ENCODE measurements at regions not wholly inside any gene's neighbourhood (a gene's known extent, or its start where the extent isn't known, plus 50 kb on each side); places are given as distances from the start of the nearest gene placed in this dataset.

GRCh38 chr4:35963974-35964515 is 280.3 kb downstream of the ARAP2 start:
- no peak overlapping the region for H2AFZ ChIP-seq (ENCODE audit: low read length)
- H3K79me2 ChIP-seq (ENCODE audit: insufficient read depth, low read depth, low read length) = no peaks in the 10 kb centered on the region
- no TSS peak for BruUV-seq (replicated peaks)
- H3K4me1 ChIP-seq (ENCODE audit: insufficient read depth, low read length, poor library complexity, severe bottlenecking) = no peaks in the 10 kb centered on the region
- H3K9me3 ChIP-seq (ENCODE audit: low read length) = no peaks in the 10 kb centered on the region
- no peaks in the 10 kb centered on the region for H3K36me3 ChIP-seq (ENCODE audit: insufficient read depth, low read length)
- no peaks in the 10 kb centered on the region for H3K9me2 ChIP-seq (ENCODE audit: insufficient read depth, low read length)
- no peaks in the 10 kb centered on the region for H4K20me1 ChIP-seq (ENCODE audit: insufficient read depth, low read length)
- DNase-seq (ENCODE audit: low spot score) = no peak
- H3K27ac ChIP-seq (ENCODE audit: low read depth, low read length, poor library complexity, severe bottlenecking) = no peak overlapping the region
- intact Hi-C loops (cut with micrococcal nuclease; ENCODE audit: unreplicated experiment) = no loop called here
- TF ChIP-seq CTCF (conservative IDR thresholded peaks at IDR 0.05; ENCODE audit: low read length) (no peak), EZH2phosphoT487 (IDR thresholded peaks at IDR 0.05; ENCODE audit: borderline replicate concordance, low read depth, low read length) (no peak)
- CTCF ChIA-PET (ENCODE audit: unreplicated experiment) = no interaction called here
- POLR2A ChIA-PET = interaction anchor here (1.3 kb wide), 1 partner anchor 11 kb away, joined by 3 read pairs; no protein-coding TSS in a partner anchor
- H3K4me3 ChIP-seq (ENCODE audit: low read depth, low read length, poor library complexity, severe bottlenecking) = no peak overlapping the region
- no peak overlapping the region for H3K4me2 ChIP-seq (ENCODE audit: low read length)

GRCh38 chr4:35965300-35965699 is 279.0 kb downstream of the ARAP2 start:
- POLR2A ChIA-PET = interaction anchor here (0.6 kb wide), 1 partner anchor 410 kb away, joined by 4 read pairs; no protein-coding TSS in a partner anchor
- intact Hi-C loops (cut with micrococcal nuclease; ENCODE audit: unreplicated experiment) = no loop called here
- H3K36me3 ChIP-seq (ENCODE audit: insufficient read depth, low read length) = no peaks in the 10 kb centered on the region
- H3K9me3 ChIP-seq (ENCODE audit: low read length) = no peaks in the 10 kb centered on the region
- H3K4me3 ChIP-seq (ENCODE audit: low read depth, low read length, poor library complexity, severe bottlenecking) = no peak overlapping the region
- DNase-seq (ENCODE audit: low spot score) = no peak
- CTCF ChIA-PET (ENCODE audit: unreplicated experiment) = no interaction called here
- no peak for TF ChIP-seq CTCF (conservative IDR thresholded peaks at IDR 0.05; ENCODE audit: low read length)
- TF ChIP-seq EZH2phosphoT487 (IDR thresholded peaks at IDR 0.05; ENCODE audit: borderline replicate concordance, low read depth, low read length) = no peak
- BruUV-seq (replicated peaks) = no TSS peak
- H2AFZ ChIP-seq (ENCODE audit: low read length) = no peak overlapping the region
- H4K20me1 ChIP-seq (ENCODE audit: insufficient read depth, low read length) = no peaks in the 10 kb centered on the region
- no peak overlapping the region for H3K27ac ChIP-seq (ENCODE audit: low read depth, low read length, poor library complexity, severe bottlenecking)
- H3K4me2 ChIP-seq (ENCODE audit: low read length) = no peak overlapping the region
- no peaks in the 10 kb centered on the region for H3K4me1 ChIP-seq (ENCODE audit: insufficient read depth, low read length, poor library complexity, severe bottlenecking)
- H3K9me2 ChIP-seq (ENCODE audit: insufficient read depth, low read length) = no peaks in the 10 kb centered on the region
- H3K79me2 ChIP-seq (ENCODE audit: insufficient read depth, low read depth, low read length) = no peaks in the 10 kb centered on the region

- Histone ChIP-seq H2AFZ (ENCODE audit: low read length) (no peak overlapping the region), H3K4me1 (ENCODE audit: insufficient read depth, low read length, poor library complexity, severe bottlenecking) (no peaks in the 10 kb centered on the region), H3K9me3 (ENCODE audit: low read length) (no peaks in the 10 kb centered on the region), H3K79me2 (ENCODE audit: insufficient read depth, low read depth, low read length) (no peaks in the 10 kb centered on the region), H4K20me1 (ENCODE audit: insufficient read depth, low read length) (no peaks in the 10 kb centered on the region), H3K4me3 (ENCODE audit: low read depth, low read length, poor library complexity, severe bottlenecking) (no peak overlapping the region), H3K36me3 (ENCODE audit: insufficient read depth, low read length) (no peaks in the 10 kb centered on the region), H3K27ac (ENCODE audit: low read depth, low read length, poor library complexity, severe bottlenecking) (no peak overlapping the region), H3K4me2 (ENCODE audit: low read length) (no peak overlapping the region), H3K9me2 (ENCODE audit: insufficient read depth, low read length) (no peaks in the 10 kb centered on the region)
- intact Hi-C loops (cut with micrococcal nuclease; ENCODE audit: unreplicated experiment) = no loop called here
- no TSS peak for BruUV-seq (replicated peaks)
- POLR2A ChIA-PET = no interaction called here
- TF ChIP-seq EZH2phosphoT487 (IDR thresholded peaks at IDR 0.05; ENCODE audit: borderline replicate concordance, low read depth, low read length) (no peak), CTCF (conservative IDR thresholded peaks at IDR 0.05; ENCODE audit: low read length) (no peak)
- CTCF ChIA-PET (ENCODE audit: unreplicated experiment) = no interaction called here
- no peak for DNase-seq (ENCODE audit: low spot score)
Measured at GRCh38 chr4:35966566-35966965, 277.7 kb downstream of the ARAP2 start.
